Omental fat pad (tissue), 3 donors: ENCODE measurements at regions not wholly inside any gene's neighbourhood (a gene's known extent, or its start where the extent isn't known, plus 50 kb on each side); places are given as distances from the start of the nearest gene placed in this dataset.

ENCODE experiments used
- ATAC-seq: fragments of 150-250 bp; one replicate; pipeline ENCODE4 v1.9.1; 2016; ENCODE audit warnings: mild to moderate bottlenecking, moderate library complexity; ENCODE audit not compliant: low FRiP score
- DNase-seq: peaks from one replicate; pipeline ENCODE4 v3.0.0-alpha.2; 2019; ENCODE audit warnings: low spot score
- CTCF ChIP-seq, 3 donors: fragments of 450-650 bp; IDR thresholded peaks; one replicate each; pipeline ENCODE4 v1.5.1; 2016 to 2017; ENCODE audit warnings: antibody characterized with exemption in 3 of 3, mild to moderate bottlenecking in 3 of 3, moderate library complexity in 2 of 3

GRCh38 chr2:136207665-136208064 is 89.7 kb upstream of the CXCR4 start:
- TF ChIP-seq CTCF (IDR thresholded peaks at IDR 0.05), result no peak
- ATAC-seq, result peak; percentile 15
- DNase-seq, result no peak

GRCh38 chr2:136207030-136207623 is 89.2 kb upstream of the CXCR4 start:
- peak; percentile 5 for ATAC-seq
- no peak for TF ChIP-seq CTCF (IDR thresholded peaks at IDR 0.05)
- no peak for DNase-seq

- no peak for DNase-seq
Observed at GRCh38 chr2:136206613-136207012, 88.7 kb upstream of the CXCR4 start.

GRCh38 chr2:136205615-136206014 is 87.7 kb upstream of the CXCR4 start:
- no peak for TF ChIP-seq CTCF (IDR thresholded peaks at IDR 0.05)
- DNase-seq (no peak), ATAC-seq (no peak)

More at GRCh38 chr2:136206613-136207012, 88.7 kb upstream of the CXCR4 start:
- TF ChIP-seq CTCF (IDR thresholded peaks at IDR 0.05), result no peak
- no peak for ATAC-seq

- TF ChIP-seq CTCF (IDR thresholded peaks at IDR 0.05), result no peak
- ATAC-seq (no peak), DNase-seq (no peak)
Observed at GRCh38 chr2:136204971-136205370, 87.0 kb upstream of the CXCR4 start.

- no peak for DNase-seq
- TF ChIP-seq CTCF (IDR thresholded peaks at IDR 0.05), result no peak
- no peak for ATAC-seq
Observed at GRCh38 chr2:136195226-136195625, 77.3 kb upstream of the CXCR4 start.

- no peak for TF ChIP-seq CTCF (IDR thresholded peaks at IDR 0.05)
- DNase-seq (no peak), ATAC-seq (no peak)
Observed at GRCh38 chr2:136191041-136191440, 73.1 kb upstream of the CXCR4 start.
